Left cardiac atrium (tissue), 4 donors: ENCODE measurements at regions not wholly inside any gene's neighbourhood (a gene's known extent, or its start where the extent isn't known, plus 50 kb on each side); places are given as distances from the start of the nearest gene placed in this dataset.
A peak's percentile ranks its signal among the peaks of the same experiment; 100 is the strongest.

Source experiments
- ATAC-seq, 2 donors: fragments of 200-7000 bp; cut with Tn5 transposase; one replicate each; pipeline ENCODE4 v1.9.1; 2020; ENCODE audit warnings: mild to moderate bottlenecking in 2 of 2, moderate library complexity in 2 of 2
- DNase-seq: peaks from one replicate; pipeline ENCODE4 v3.0.0-alpha.2; 2020
- intact Hi-C, 2 donors: fragments of 100-400 bp; cut with DNase I; formaldehyde crosslinking; loops; one replicate each; pipeline versions ENCODE4 v1.14.1 to v1.15.1; 2022 to 2023
- donor health status: DM: no; HTN: yes; CAD: no.
- donor health status: DM: no; HTN: yes; CAD: no; lungs with severe emphysema.
- donor health status: DM: yes; HTN: yes; CAD: no.
- donor health status: Dilated cardiomyopathy.

GRCh38 chr4:11565899-11566298, 137.2 kb upstream of the HS3ST1 start:
- intact Hi-C loops: no loop called here
- DNase-seq: no peak
- no peak for ATAC-seq

DNA sequence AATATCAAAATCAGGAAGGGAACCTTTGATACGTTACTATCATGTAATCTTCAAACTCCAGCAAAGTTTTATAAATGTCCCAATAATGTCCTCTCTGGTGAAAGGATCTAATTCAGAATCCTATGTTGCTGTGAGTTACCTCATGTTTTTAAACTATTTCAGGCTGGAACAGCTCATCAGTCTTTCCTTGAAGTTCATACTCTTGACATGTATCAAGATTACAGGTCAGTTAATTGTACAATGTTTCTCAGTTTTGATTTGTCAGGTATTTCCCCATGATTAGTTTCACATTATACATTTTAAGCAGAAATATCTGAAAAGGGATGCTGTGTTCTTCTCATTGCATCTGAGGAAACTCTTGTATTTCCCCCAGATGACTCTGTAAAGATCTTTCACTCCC, 136.5 kb upstream of the HS3ST1 start:
- ATAC-seq (no peak), DNase-seq (no peak)
- intact Hi-C loops: no loop called here

- intact Hi-C loops: no loop called here
- DNase-seq: no peak
- ATAC-seq: no peak
These were observed 135.3 kb upstream of the HS3ST1 start for GRCh38 chr4:11564021-11564420.

DNA sequence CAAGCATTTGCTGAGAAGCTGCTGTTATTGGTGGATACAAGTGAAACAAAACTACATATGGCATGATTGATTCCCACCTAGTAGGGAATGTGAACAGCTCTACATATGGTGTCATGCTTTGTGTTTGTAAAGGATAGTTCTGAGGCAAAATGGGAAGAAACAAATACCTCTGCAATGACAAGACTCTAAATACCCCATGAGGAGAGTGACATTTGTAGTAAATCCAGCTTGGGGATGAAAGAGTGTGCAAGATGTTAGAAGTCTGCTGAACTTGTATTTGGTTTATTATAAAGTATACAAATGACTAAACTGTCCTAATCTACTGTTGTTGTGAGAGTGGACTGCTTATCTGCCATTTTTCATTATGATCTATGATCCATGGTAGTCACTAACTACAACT, 120.8 kb upstream of the HS3ST1 start:
- DNase-seq (no peak), ATAC-seq (no peak)
- intact Hi-C loops: no loop called here

DNA sequence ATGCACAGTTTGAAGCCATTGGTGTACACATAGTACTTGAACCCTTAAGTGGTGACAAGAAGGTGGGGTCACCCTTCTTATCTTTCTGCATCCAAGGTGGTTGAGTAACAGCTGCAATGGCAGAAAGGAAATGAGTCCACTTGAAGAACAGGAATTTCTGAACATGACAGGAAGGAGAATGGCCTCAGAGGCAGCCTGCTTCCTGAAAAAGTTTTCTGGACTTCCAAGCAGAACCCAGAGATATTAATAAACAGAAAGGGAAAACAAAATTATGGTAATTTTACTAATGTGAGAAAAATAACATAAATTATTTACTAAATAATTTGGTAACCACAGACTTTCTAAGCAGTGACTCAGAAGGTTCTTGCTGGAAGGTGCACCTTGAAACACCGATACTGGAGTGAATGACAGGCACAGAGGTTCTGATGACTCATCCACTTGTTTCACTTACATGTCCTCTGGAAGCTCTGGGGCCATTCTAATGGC, 119.9 kb upstream of the HS3ST1 start:
- ATAC-seq: peak in 1 of 2 donors; percentile 38
- intact Hi-C loops: no loop called here
- no peak for DNase-seq

- intact Hi-C loops: no loop called here
- DNase-seq: no peak
- no peak for ATAC-seq
These were observed 117.9 kb upstream of the HS3ST1 start for GRCh38 chr4:11546391-11547175.

GRCh38 chr4:11545651-11546050, 117.0 kb upstream of the HS3ST1 start:
- ATAC-seq (no peak), DNase-seq (no peak)
- intact Hi-C loops: no loop called here

GRCh38 chr4:11544211-11544610, 115.5 kb upstream of the HS3ST1 start:
- intact Hi-C loops: no loop called here
- ATAC-seq (peak in 1 of 2 donors; percentile 27), DNase-seq (no peak)

DNA sequence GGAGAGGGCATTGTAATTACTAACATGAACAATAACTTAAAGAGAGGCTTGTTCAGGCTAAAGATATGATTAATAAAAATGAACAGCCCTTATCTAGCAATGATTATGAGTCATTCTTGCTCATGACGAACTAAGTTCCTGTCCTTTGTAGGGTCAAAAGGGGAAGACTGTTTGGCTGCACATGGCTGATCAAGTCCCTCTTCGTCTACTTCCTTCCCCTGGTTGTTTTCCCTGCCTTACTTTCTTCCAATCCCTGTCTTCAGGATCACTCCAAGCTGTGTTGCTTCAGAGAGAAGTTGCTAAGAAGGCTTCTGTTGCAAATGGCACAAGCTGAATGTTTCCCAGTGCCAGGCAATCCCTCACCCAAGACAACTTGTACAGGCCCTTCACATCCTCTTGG, 115.0 kb upstream of the HS3ST1 start:
- peak; percentile 23 to 89 for ATAC-seq
- DNase-seq: no peak
- intact Hi-C loops: no loop called here

DNA sequence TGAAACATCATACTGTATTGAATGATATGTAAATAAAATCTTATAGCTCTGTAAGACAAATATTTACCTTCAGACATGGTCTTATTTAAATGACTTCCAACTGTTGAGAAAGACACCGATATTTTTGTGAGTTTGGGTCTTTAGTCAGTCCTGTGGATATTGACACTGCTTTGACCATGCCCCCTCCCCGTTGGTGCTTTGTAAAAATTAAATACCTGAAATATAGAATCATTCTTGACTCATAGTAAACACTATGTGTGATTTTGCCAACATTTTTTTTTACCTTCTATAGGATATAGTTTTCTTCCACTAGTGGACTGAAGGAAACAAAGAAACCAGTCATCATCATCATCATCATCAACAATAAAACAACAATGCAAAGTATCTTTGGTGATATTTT, 114.3 kb upstream of the HS3ST1 start:
- intact Hi-C loops: no loop called here
- no peak for ATAC-seq
- no peak for DNase-seq

GRCh38 chr4:11537846-11538245, 109.2 kb upstream of the HS3ST1 start:
- ATAC-seq (no peak), DNase-seq (no peak)
- intact Hi-C loops: no loop called here

DNA sequence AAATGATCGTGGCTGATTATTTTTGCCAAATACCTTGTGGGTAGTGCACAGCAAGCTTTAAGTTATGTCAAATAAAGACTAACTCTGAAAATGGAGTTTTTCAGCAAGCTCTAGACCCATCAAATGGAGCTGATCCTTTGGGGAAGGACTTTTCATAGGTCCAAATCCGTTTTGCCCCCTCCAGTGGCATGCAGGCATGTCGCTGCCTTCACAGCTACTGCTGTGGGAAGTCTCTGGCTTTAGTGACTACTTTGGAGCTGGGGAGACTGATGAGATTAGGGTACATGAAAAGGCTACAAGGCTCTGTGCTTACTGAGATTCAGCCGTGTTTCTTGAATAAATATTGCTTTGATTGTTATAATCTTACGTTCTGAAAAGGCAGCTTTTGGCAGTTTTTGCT, 106.6 kb upstream of the HS3ST1 start:
- no peak for ATAC-seq
- intact Hi-C loops: no loop called here
- DNase-seq: no peak

DNA sequence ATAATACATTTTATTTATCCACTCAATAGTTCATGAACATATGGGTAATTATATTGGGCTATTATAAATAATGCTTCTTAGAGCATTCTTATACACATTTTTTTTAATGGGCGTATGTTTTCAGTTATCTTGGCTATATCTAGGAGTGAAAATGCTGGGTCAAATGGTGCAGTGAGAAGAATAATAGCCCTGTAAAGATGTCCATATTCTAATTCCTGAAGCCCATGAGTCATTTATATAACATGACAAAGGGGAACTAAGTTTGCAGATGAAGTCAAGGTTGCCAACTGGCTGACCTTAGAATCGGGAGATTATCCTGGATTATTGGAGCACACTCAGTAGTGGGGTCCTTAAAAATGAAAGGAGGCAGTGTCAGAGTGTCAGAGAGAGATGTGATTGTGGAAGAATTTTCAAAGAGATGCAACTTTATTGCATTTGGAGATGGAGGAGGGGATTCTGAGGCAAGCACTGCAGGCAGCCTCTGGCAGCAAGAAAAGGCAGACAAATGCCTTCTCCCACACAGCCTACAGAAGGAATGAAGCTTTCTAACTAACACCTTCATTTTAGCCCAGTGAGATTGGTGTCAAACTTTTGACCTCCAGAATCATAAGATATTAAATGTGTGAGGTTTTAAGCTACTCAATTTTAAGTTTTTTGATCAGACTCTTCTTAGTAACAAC, 106.1 kb upstream of the HS3ST1 start:
- intact Hi-C loops: no loop called here
- DNase-seq: no peak
- ATAC-seq: no peak

DNA sequence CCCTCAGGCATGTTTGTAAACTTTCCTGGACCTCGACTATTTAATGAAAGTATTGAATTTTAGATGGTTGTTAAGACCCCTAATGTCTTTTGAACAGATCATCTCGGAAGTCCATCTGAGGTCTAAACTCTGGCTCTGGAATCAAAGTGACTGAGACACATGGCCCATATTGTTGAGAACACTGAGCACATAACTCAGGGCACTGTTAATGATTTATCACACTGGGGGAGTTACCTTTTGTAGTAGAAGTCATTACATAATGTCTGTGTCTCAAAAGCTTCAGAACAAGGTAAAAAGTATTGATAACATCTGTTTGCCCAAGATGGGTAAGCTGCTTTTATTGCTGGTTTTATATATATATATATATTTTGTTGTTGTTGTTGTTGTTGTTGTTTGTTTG, 103.4 kb upstream of the HS3ST1 start:
- intact Hi-C loops: no loop called here
- ATAC-seq (no peak), DNase-seq (no peak)

DNA sequence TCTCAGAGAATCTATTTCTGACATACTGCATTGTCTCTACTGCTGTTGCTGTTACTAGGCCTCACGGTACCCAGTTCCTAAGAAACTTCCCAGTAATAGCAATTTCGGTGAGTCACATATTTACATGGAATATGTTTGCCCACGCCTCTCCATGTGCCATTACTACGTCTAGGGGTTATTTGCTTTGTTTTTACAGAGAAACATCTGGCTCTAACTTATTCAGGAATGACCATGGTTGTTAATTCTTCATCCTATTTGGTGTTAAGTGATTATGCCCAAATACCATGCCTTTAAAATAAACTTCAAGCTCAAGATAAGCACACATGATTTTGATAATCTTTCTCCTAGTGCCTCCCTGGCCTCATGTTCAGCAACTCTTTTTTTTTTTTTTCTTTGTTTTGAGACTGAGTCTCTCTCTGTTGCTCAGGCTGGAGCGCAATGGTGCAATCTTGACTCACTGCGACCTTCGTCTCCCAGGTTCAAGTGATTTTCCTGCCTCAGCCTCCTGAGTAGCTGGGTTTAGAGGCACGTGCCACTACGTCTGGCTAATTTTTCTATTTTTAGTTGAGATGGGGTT, 101.0 kb upstream of the HS3ST1 start:
- no peak for ATAC-seq
- DNase-seq: no peak
- intact Hi-C loops: no loop called here

DNA sequence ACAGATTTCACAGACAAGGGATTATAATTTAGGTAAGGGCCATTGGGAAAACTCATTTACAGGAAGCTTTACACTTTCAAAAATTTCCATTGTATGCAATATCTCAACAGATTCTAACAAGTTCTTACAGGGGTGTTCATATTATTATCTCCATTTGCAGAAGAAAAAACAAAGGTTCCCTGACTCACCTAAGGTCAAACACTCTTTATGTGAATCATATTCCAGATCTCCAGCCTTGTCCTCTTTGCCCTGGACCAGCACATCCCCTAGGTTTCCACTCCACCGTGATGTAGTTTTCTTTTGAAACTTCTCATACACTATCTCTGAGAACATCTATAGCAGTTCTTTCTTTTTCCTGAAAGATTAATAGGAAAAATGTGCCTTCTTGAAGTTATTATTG, 96.4 kb upstream of the HS3ST1 start:
- ATAC-seq (no peak), DNase-seq (no peak)
- intact Hi-C loops: no loop called here

- no peak for ATAC-seq
- DNase-seq: no peak
- intact Hi-C loops: no loop called here
These were observed 90.1 kb upstream of the HS3ST1 start for GRCh38 chr4:11518754-11519153.

DNA sequence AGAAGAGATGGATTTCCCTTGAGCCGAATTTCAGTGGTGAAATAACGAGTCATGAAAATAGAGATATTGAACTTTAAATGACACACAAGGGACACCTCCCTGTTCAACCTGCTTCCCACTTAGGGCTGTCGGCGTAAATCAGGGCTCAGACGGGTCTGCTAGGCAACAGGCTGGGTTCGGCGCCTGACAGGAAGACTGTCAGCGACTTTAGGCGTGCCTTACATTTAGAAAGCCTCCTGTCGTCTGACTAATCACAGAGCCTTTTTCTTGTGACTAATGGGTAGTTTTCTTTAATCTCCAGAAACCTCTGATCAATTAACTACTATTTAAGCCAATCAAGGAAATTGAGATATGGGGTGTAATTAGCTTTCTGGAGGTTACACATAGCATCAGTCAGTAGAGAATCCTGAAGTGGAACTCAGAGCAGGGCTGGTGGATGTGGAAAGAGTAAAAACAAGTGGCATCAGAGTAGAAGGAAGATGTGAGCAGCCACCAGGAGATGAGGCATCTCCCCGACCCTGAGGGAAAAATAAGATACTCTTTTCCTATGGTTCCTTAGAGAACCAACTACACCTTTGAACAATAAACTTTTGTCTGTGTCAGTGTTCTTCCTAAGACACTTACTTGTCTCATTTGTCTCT, 86.2 kb upstream of the HS3ST1 start:
- ATAC-seq: no peak
- no peak for DNase-seq
- intact Hi-C loops: no loop called here

DNA sequence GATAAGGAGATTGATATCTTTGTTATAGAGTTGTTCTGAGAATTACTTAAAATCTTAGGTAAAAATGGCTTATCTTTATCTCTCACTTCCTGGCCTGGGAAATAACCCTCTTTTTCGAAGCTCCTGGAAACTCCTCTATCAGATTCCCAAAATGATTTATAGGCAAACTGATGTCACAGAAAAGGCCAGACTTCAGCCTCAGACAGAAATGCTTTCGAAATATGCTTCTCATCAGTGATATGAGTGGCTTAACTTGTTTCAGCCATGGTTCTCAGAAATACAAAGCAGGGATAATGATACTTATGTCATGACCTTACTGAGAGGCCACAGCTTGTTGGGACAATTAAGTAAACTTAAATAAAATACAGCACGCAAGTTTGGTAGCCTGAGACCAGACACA, 85.3 kb upstream of the HS3ST1 start:
- ATAC-seq (no peak), DNase-seq (no peak)
- intact Hi-C loops: no loop called here

DNA sequence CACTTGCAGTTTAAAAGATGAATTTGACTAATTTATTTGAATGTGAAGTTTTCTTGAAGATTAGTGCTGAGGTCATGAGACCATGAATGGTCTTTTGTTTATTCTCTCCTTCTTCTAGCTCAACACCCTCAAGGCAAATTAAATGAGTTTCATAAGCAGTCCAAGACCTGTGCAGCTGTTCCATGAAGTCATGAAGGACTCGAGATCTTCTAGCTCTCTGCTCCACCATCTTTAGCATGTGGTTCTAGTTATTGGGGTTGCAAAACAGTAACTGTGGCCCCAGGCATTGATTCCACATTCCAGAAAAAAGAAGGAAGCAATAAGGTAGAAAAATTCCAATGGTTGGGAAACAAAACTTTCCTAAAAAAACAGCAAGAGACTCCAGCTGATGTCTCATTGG, 84.2 kb upstream of the HS3ST1 start:
- intact Hi-C loops: no loop called here
- ATAC-seq (no peak), DNase-seq (no peak)
